GM12892 (cell line): ENCODE measurements at regions not wholly inside any gene's neighbourhood (a gene's known extent, or its start where the extent isn't known, plus 50 kb on each side); places are given as distances from the start of the nearest gene placed in this dataset.

Source experiments
- DNase-seq: peaks from one replicate; pipeline ENCODE4 v3.0.0; 2011; ENCODE audit not compliant: insufficient read length
- FAIRE-seq: peaks from 2 replicates; lab custom pipeline; 2011; peaks lifted over from hg19 to GRCh38; lab: Jason Lieb, UNC
- POLR2A ChIP-seq: IDR thresholded peaks from 2 replicates; pipeline ENCODE4 v1.6.1; 2011; ENCODE audit warnings: low read depth, low read length, control low read depth
- POLR2AphosphoS5 ChIP-seq: IDR thresholded peaks from 2 replicates; pipeline ENCODE4 v1.6.1; 2011; ENCODE audit warnings: low read depth, low read length, control low read depth
- TAF1 ChIP-seq: IDR thresholded peaks from 2 replicates; pipeline ENCODE4 v1.6.1; 2011; ENCODE audit warnings: low read depth, mild to moderate bottlenecking, control low read depth, low read length, borderline replicate concordance

DNA sequence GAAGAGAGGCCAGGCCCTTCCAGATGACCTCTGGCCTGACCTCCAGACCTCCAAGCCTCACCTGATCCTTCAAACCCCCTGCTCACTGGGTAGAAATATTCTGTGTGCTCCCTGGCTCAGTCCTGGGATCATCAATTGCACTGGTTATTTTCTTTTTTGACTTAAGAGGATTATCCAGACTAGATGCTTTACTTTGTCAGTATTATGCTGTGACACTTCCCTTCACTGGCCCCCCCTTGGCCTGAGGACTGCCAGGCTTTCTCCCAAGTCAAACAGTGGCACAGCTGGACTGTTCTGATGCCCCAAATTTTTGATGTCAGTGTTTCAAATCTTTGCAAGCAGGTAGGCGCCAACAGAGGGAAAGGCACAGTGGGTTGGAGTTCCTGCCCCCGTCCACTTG lies 156.3 kb upstream of the SKOR2 start:
- TF ChIP-seq POLR2AphosphoS5 (no peak), TAF1 (no peak), POLR2A (no peak)
- FAIRE-seq (no peak), DNase-seq (no peak)

DNA sequence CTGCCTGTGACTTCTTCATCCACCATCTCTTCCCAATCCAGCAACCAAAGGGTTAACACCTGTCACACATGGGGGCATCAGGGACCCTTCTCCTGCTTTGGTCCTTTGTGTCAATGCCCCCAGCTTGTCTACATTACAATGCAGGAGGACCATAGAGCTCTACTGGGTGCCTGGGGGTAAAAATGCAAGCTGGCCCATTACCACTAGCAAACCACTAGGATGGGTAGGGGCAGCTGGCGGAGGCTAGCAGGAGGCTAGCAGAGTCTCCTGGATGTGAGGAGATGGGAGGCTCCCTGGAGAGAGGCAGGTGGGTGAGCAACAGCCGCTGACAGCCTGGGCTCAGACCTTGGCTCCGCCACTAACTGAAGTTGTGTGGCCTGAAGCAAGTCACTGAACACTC lies 153.4 kb upstream of the SKOR2 start:
- no peak for FAIRE-seq

DNA sequence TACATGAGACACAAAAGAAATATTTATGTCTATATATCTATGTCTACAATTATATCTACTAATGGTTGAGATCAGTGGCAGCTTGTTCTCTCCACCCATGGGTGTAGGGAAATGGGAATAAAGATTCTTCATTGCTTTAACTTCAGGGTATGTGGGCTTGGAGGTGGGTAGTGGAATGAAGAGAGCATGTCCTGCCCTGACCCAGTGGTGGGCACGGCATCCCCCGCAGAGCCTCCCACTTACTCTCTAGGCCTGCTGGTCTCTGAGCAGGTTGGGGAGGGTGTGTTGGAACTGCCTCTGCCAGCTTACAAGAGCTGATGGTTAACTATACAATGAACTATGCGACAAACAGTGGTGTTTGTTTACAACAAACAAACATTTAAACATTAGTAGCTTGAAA lies 152.5 kb upstream of the SKOR2 start:
- TF ChIP-seq POLR2A, result no peak
- no peak for TF ChIP-seq TAF1

More for the DNA sequence above, 153.4 kb upstream of the SKOR2 start:
- no peak for TF ChIP-seq POLR2A
- no peak for TF ChIP-seq POLR2AphosphoS5
- TF ChIP-seq TAF1, result no peak
- no peak for DNase-seq

DNA sequence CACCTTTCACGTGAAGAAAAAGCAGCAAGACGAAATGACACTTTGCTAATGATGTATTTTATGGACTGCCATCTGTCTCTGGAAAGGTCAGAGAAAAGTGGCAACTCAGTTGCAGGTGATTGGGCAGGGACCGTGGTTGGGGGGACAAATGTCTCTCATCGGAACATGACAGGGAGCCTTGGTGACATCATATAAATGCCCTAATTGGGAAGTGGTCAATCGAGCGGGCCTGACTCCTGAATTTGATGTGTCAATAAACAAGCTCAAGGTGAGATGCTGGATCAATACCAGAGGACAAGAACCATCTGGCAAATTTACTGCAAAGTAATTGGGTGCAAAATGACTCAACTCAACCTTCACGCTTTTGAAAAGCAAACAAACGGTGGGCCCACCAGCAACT lies 151.9 kb upstream of the SKOR2 start:
- DNase-seq (no peak), FAIRE-seq (no peak)
- TF ChIP-seq TAF1, result no peak
- no peak for TF ChIP-seq POLR2A
- TF ChIP-seq POLR2AphosphoS5, result no peak

More for the DNA sequence above, 152.5 kb upstream of the SKOR2 start:
- FAIRE-seq, result no peak
- no peak for DNase-seq

DNA sequence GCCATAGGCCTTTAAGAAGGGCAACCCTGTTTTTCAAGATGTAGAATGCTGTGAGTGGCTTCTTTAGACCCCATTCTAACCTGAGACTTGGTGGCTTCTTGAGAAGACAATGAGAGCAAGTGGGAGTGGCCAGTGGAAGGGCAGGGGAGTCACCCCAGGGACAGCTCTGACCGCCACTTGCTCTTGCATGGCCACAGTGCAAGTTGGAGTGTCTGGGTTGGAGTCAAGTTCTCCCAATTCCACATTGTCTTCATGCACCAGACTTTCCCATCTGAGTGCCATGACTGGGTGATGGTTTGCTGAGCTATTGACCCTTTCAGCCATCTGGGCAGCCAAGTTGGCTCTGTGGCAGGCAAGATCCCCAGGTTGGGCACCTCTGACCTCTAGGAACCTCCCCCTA lies 148.0 kb upstream of the SKOR2 start:
- TF ChIP-seq POLR2A (no peak), POLR2AphosphoS5 (no peak), TAF1 (no peak)
- FAIRE-seq, result no peak
- DNase-seq, result no peak

DNA sequence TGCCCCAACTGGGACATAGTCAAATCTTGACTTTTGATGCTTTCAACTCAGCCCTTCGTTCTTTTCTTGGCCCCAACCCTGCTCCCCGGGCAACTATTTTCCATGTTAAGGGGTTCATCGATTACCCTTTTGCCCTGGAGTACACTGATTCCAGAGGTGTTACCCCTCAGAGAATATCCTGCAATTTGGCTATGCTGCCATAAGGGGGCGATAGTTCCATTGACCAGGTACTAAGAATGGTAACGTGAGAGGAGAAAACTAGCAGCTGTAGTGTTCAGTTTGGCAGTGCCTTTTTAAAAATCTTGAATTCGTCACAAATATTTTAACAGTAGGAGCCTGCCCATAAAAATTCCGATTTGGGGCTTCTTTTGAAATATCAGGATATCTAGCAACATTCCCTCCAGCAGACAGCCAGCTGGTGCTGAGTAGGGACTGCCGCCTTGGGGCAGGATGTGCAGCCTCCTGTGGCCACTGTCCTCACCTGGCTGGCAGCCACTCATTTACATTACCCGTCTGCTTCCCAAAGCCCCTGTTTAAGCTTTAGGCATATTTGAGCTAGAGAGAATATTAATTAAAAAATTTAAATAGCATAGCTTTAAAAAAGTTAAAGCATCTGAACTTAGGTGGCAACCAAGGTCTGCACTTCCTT lies 146.3 kb upstream of the SKOR2 start:
- TF ChIP-seq POLR2AphosphoS5 (no peak), TAF1 (no peak), POLR2A (no peak)
- FAIRE-seq, result no peak
- no peak for DNase-seq

DNA sequence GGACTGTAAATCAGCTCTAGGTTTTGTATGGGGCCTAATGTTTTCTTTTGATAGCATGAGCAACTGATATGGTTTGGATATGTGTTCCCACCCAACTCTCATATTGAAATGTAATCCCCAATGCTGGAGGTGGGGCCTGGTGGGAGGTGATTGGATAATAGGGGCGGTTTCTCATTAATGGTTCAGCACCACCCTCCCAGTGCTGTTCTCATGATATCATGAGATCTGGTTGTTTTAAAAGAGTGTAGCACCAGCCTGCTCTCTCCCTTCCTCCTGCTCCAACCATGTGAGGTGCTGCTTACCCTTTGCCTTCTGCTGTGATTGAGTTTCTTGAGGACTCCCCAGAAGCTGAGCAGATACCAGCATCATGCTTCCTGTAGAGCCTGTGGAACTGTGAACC lies 140.2 kb upstream of the SKOR2 start:
- TF ChIP-seq POLR2AphosphoS5 (no peak), TAF1 (no peak)
- FAIRE-seq (no peak), DNase-seq (no peak)

DNA sequence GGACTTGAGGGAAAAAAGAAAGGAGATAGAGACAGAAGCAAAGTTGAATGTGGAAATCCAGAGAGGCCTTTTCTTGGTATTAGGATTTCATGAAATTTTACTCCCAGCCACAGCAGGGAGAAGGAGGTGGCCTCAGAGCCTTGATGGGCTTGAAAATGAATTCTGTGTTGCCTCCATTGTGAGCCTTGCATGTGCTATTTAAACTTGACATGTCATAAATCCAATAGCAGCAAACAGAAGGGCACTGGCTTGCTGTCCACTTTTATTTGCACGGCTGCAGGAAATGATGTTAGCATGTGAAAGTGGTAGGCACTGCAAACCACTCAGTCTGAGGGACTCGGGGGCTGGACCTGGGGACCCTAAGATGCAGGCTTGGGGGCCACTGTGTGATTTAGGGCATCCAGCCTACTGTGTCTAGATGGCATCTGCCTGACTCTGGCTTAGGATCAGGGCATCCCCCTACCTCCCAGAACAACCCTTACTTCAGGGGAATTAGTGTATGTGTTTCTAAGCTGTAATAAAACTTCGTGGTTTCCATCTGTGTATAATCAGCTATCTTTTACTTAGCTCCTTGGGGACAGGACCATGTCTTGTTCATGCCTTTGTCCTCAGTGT lies 139.1 kb upstream of the SKOR2 start:
- FAIRE-seq (no peak), DNase-seq (no peak)
- TF ChIP-seq POLR2A (no peak), POLR2AphosphoS5 (no peak), TAF1 (no peak)

DNA sequence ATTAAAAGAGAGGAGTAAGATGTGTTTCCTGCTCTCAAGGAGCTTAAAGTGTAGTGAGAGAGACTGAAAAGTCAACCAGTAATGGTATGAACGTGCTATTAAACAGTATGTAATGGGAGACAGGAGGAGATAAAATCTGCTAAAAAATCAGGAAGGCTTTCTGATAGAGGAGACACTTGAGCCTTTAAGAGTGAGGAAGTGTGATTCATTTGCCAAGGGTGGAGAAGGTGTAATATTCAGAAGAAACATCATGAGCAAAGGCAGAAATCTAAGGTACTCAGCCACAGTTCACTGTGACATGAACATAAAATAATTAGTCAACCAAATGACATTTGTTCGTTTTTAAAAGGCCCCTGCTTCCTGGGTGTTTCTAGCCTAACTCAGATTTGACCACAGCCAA lies 137.8 kb upstream of the SKOR2 start:
- DNase-seq, result no peak
- no peak for TF ChIP-seq POLR2A
- TF ChIP-seq TAF1, result no peak
- TF ChIP-seq POLR2AphosphoS5, result no peak
- FAIRE-seq, result no peak

DNA sequence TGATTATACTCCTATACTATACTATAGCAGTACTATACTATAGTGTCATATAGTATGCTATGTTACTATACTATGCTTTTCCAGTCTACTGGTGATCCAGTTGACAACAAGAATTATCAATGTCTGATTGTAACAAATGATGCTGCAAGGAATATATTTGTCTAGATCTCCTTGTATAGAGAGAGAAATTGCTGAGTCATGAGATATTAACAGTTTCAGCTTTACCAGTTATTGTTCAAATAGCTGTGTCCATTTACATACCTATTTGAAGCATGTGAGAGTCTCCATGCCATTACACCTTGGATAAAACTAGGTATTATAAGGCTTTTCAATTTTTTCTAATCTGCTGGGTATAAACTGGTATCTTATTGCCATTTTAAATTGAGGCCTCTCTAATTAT lies 136.4 kb upstream of the SKOR2 start:
- no peak for DNase-seq
- no peak for FAIRE-seq
- TF ChIP-seq TAF1 (no peak), POLR2AphosphoS5 (no peak), POLR2A (no peak)

DNA sequence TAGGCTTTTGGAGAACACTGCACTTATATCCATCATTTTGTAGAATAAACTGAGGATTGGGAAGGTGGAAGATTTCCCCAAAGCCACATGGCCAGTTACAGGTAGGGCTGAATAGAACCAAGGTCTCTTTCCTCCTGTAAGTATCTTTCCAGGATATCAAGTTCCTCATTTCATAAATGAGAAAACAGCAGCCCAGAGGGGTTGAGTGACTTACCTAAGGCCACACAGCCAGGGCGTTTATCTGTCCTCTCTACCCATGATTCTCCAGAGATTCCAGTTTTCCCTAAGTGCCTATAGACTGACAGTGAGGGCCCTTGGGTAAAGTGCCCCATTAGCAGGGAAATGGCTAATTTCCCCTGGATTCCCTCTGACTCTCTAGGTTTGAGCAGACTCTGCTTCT lies 132.3 kb upstream of the SKOR2 start:
- DNase-seq (no peak), FAIRE-seq (no peak)
- TF ChIP-seq POLR2A, result no peak
- TF ChIP-seq POLR2AphosphoS5, result no peak
- no peak for TF ChIP-seq TAF1

DNA sequence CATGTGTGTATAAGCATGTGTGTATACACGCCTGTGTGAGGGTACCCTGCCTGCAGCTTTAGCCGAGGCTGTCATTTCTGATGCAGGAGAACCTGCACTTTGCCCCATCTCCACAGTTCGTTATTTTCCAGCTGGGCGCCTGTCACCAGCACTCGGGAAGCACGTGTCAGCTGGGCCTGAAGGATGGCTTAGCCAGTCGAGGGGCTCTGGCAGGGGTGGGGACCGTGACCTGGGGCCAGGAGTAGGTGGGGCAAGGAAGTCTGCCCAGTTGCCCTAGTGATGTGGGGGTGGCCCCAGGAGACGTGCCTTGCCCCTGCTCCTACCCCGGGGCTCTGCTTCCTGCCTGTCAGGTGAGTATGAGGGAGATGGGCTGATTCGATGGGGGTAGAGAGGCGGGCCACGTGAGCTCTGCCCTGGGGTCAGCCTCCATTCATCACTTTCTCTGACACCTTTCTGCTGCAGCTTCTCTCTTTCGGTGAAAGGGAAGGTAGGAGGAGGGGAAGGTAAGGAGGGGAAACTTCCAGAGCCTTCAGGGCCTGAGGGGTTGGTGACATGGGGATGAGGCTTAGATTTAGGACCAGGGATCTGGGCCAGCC lies 130.6 kb upstream of the SKOR2 start:
- TF ChIP-seq POLR2AphosphoS5 (no peak), POLR2A (no peak), TAF1 (no peak)
- FAIRE-seq (no peak), DNase-seq (no peak)
